Epithelial cell of prostate (primary cell): ENCODE measurements at regions not wholly inside any gene's neighbourhood (a gene's known extent, or its start where the extent isn't known, plus 50 kb on each side); places are given as distances from the start of the nearest gene placed in this dataset.
"Not testable (repeated sequence)": the region's sequence is repeated elsewhere in the genome, so short reads cannot be mapped to it uniquely, and the experiment has no call there.

Experiments
- DNase-seq: peaks from one replicate; pipeline ENCODE4 v3.0.0-alpha.2; 2011; ENCODE audit warnings: low read depth, low spot score
- H3K27ac ChIP-seq: fragments of 450-650 bp; 2 replicates; pipeline ENCODE4 v1.5.1; 2017; ENCODE audit warnings: mild to moderate bottlenecking

DNA sequence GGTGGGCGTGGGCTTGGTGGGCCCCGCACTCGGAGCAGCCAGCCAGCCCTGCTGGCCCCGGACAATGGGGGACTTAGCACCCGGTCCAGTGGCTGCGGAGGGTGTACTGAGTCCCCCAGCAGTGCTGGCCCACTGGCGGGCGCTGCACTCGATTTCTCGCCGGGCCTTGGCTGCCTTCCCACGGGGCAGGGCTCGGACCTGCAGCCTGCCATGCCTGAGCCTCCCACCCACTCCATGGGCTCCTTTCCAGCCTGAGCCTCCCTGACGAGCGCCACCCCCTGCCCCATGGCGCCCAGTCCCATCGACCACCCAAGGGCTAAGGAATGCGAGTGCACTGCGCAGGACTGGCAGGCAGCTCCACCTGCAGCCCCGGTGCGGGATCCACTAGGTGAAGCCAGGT lies 2147.6 kb downstream of the LRRC4C start:
- DNase-seq, result not testable (repeated sequence)

DNA sequence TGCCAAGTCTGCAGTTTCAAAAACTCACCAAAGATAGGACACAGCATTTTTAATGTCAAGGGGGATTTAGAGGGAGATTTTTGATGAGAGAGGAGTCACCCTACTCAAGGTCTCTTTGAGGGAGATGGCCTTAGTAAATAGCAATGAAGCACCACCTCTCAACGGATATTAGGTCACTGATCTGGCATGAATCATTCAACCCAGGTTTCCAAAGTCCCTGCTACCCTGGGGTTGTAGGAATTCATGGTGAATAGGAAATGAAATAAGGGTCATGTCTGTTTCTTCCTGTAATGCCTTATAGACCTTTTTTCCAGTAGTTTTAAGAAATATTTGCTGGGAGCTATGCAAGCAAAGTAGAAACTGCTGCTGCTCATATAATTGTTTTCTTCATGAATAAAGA lies 2154.9 kb downstream of the LRRC4C start:
- no peak for DNase-seq
- no peak overlapping the region for H3K27ac ChIP-seq

More for the DNA sequence above, 2147.6 kb downstream of the LRRC4C start:
- H3K27ac ChIP-seq, result not testable (repeated sequence)

DNA sequence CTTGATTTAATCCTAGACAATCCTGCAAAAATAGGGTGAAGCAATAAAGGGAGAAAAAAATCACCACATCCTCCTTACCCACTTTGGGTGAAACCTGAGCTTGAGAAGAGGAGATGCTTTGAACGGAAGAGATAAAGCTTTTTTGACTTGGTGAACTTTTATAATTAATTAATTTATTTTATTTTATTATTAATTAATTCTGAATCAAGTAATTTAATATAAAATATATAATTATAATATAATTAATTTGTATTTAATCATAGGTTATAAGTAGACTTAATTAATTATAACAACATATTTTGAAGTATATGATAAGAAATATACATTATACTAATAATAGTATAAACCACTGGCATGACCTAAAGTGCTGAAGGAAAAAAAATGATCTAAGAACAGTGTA lies 2164.8 kb downstream of the LRRC4C start:
- no peak for DNase-seq
- H3K27ac ChIP-seq, result no peak overlapping the region

DNA sequence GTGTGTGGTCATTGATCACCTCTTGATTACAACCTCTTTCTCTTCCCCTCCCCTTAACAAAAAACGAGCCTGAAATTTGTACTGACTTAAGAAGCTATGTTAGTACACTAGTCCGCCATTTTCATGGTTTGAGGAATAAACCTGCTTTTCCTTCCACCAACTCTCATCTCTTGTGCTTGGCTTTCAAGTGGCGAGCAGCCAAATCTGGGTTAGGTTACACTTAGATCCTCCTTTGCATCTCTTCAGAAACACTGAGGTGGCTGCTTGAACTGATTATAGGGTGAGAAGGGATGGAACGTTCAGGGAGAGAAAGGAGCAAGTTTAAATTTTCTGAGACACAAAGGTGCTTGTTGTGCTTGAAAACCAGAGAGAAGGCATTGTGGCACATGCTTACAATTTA lies 2171.4 kb downstream of the LRRC4C start:
- DNase-seq, result no peak
- no peak overlapping the region for H3K27ac ChIP-seq

DNA sequence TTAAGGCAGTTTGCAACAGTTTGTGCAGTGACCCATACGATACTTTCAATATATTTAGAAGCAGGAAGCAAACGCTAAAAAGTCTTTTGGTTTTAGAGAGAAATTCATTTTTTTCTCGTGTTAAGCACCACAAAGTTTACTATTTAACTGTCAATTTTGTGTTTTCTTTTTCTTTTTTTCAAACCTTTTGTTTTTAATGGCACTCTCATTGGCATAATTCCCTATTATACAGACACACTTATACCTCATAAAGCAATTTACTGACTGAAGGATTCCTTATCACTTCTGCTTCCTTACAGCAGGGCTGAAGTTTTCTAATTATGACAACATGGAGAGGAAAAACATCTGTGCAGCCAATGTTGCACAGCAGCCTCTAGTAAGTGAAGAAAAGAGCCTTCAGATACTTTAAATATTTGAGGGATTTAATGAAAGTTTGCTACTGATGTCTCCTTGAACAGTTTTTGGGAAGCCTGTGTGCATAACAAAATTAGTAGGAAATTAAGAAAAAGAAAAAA lies 2191.2 kb downstream of the LRRC4C start:
- DNase-seq, result no peak

DNA sequence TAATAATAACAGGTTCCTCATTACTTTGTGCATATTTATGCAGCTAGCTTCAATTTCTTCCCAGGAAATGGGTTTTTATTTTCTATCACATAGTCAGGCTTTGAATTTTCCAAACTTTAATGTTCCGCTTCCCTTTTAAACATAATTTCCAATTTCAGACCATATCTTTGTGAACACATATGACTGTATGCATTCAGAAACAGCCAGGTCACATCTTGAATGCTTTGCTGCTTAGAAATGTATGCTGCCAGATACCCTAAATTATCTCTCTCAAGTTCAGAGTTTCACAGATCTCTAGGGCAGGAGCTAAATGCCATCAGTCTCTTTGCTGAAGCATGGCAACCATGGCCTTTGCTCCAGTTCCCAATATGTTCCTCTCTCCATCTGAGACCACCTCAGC lies 2203.8 kb downstream of the LRRC4C start:
- no peak for DNase-seq
- no peak overlapping the region for H3K27ac ChIP-seq

More for the DNA sequence above, 2191.2 kb downstream of the LRRC4C start:
- H3K27ac ChIP-seq, result no peak overlapping the region

DNA sequence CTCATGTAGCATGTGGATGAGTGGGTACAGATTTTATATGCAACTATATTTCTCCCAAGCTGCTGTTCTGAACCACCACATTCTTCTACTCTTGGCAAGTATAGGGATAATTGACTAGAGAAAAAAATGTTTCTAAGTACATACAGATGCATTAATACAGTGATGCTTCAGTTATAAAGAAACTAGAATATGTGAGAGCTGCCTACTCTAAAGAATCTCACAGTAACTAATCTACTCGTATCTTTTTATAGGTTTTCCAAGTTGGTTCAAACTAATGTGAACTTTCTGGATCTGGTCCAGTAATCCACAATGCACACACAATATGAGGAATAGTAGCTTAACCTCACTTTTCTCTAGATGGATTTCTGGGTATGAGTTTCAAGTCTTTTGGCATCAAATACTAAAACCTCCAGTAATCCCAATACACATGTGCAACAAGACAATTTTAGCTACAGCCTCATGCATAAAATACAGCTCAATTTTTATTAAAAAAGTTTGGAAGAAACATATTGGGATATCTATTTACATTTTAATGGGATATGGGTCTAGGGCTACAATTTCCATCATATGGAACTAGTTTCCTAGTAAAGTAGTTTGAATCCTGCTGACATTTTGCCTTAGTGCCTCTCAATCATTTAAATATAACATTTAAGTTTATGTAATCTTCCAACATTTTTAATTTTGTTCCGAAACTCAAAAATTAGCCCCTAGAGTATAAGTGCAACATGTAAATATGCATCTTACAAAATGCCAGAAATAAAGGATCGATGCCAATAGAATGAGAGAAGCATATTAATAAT lies 2209.7 kb downstream of the LRRC4C start:
- DNase-seq, result no peak
- H3K27ac ChIP-seq, result no peak overlapping the region

DNA sequence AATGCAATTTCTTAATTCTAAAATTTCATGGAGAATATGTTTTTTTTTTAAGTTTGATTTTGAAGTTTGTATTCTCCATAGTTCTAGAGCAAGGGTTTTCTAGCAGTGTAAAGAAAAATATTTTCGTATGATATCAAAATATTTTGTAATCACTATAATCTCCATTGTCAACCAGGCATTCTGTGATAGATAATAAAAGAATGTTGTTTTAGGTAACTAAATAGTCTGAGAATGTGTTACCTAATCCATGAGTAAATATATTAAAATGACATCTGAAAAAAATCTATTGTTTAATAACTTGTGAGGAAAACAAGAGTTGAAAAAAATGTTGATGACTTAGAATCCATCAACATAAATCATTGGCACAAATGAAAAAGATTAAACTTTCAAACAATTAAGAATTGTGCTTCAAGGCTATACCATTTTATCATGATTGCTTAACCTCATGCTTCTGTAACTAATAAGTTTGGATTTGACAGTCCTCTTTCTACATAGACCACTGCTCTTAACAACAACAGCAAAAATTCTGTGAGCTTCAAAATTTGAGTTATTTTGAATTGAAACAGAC lies 2211.8 kb downstream of the LRRC4C start:
- no peak overlapping the region for H3K27ac ChIP-seq
- DNase-seq, result no peak

DNA sequence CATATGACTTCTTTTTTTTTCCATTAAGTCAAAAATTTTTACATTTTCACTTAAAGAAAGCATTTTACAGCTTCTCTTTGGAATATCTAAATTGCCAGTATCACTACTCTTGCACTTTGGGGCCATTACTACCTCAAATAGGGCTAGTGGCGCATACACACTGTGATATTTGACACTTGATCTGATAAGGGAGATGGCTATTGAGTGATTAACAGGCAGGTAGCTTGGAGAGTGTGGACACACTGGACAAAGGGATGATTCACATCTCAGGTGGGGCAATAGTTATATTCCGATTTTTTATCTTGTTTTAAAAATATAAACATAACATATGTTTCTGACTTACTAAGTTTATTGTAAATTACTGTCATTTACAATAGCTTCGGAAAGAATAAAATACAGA lies 2219.9 kb downstream of the LRRC4C start:
- DNase-seq, result no peak
- H3K27ac ChIP-seq, result no peak overlapping the region

DNA sequence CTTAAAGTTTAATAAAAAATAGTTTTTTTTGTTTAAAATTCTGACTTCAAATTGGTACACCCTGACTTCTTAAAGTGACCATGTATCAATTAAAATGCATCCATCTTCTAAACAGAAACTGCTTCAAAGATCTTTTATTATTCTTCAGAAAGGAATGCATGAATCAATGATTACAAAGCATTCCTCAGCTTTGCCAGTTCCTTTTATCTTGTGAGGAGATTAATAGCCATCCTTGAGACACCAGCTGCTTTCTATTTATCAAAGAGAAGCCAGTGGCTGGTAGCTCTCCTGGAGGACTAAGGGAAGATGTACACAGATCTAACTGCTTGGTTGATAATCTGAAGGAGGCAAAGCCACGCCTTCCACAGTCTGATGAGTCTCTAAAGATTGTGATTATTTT lies 2222.5 kb downstream of the LRRC4C start:
- no peak for DNase-seq
- no peak overlapping the region for H3K27ac ChIP-seq

DNA sequence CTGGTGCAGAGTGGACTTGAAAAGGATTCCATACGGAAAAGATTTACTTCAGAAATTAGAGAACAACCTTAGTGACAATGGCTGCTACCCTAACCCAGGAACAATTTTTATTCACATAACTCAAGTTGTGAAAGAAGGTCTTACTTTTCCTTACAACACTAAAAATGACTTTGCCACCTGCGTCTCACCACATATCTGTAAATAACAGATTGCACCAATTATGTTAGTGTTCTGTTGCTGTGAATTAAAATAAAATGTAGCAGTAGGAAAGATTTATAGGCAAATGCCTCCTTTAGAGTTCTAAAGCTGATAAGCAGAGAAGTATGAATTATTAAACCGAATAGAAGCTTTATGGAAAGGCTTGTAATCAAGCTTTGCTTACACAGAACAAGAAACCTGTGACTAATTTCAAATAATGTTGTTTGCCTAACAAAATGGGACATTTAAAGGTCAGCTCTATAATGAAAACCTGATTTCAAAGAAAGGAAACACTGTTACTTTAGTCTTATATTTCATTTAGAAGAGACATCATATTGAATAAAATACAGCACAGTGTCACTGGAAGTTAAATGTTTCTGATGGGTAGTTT lies 2237.8 kb downstream of the LRRC4C start:
- no peak overlapping the region for H3K27ac ChIP-seq
- DNase-seq, result no peak

DNA sequence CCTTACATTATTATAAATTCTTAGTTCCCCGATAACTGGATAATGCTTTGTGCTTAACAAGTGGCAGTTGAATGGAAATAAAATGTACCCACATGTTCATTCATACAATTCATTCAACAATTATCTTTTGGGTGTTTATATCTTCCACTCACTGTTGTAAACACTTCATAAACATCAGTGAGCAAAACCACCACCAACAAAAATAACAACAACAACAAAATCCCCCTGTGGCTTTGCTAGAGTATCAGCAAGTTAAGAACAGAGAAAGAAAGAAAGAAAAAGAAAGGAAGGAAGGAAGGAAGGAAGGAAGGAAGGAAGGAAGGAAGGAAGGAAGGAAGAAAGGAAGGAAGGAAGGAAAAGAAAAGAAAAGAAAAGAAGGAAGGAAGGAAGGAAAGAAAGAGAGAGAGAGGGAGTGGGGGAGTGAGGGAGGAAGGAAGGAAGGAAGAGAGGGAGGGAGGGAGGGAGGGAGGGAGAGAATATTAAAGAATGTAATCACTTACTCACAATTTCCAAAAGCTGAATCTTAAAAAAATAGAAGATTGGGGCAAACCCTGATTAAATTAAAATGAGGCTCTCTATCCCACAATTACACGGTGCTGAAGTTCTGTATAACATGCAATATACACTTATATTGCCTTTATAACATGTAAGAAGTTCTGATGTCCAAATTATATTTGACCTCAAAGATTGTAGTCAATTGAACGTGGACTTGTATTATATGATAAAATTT lies 2238.8 kb downstream of the LRRC4C start:
- no peak for DNase-seq
- H3K27ac ChIP-seq, result no peak overlapping the region

DNA sequence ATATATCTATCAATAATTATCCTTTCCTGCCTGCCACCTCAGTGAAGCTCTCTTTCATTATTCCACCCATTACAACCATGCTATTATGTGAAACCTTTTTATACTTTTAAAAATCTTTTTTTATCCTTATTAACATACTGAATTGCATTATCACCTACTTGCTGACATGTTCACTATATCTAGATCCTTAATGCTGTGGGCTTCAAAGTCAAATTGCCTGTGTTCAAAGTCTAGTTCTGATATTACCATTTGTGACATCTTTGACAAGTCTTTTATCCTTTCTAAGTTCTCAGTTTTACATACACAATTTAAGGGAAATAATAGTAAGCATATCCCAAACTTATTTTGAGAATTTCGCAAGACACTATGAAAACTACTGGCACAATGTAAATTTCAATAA lies 2239.4 kb downstream of the LRRC4C start:
- no peak for DNase-seq
- no peak overlapping the region for H3K27ac ChIP-seq

DNA sequence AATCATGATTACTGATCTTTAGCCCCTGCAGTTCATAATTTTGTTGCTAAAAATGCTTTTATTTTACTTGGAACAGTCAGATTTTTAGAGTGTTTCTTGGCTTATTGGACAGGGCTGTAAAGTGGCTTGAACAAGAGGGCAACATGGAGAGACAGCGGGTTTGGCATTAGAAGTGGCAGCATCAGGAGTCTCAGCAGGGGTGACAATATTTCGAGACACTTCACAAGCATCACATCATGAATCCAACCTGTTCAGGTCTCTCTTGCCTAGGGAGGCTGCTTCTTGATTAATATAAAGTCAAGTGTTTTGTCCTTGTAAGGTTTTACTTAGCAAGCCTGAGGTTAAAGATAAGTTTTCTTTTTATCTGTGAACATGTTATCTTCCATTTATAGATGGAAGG lies 2249.5 kb downstream of the LRRC4C start:
- no peak overlapping the region for H3K27ac ChIP-seq
- DNase-seq, result no peak

DNA sequence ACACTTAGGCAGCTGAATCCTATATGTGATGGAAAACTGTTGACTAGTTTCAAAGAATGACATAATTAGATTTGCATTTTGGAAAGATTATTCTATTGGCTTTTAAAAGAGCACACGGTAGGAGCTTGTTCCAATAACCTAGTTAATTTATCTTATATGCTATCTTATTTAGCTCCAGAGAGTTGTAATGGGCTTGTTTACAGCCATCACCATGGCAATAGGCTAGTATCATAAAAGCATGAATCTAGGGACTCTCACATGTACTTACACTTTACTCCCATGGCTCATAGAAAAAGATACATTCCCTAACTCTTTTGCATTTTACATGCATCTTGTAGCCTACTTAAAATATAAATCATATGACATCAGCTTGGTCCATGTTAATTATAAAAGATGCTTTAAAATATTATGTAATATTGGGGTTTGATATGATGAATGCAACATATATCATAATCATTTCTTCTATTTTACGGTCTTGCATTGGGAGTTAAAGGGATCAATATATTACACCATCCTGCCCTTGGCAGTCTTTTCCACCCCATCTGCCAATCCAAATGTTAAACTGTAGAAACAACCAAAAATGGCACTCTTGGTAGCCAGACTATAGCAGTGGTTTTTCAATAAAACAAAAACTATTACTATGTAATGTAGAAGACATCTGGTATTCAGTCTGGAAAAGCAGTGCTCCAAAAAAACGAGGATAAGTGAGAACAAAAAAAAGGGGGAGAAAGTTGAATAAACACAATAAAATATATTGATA lies 2254.0 kb downstream of the LRRC4C start:
- no peak overlapping the region for H3K27ac ChIP-seq
- no peak for DNase-seq

DNA sequence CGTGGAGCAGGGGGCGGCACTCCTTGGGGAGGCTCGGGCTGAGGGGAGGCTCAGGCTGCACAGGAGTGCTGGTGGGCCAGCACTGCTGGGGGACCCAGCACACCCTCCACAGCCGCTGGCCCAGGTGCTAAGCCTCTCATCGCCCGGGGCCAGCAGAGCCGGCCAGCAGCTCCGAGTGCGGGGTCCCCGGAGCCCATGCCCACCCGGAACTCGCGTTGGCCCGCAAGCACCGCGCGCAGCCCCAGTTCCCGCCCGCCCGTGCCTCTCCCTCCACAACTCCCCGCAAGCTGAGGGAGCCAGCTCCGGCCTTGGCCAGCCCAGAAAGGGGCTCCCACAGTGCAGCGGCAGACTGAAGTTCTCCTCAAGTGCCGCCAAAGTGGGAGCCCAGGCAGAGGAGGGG lies 2266.8 kb downstream of the LRRC4C start:
- DNase-seq, result no peak
- H3K27ac ChIP-seq, result no peak overlapping the region

DNA sequence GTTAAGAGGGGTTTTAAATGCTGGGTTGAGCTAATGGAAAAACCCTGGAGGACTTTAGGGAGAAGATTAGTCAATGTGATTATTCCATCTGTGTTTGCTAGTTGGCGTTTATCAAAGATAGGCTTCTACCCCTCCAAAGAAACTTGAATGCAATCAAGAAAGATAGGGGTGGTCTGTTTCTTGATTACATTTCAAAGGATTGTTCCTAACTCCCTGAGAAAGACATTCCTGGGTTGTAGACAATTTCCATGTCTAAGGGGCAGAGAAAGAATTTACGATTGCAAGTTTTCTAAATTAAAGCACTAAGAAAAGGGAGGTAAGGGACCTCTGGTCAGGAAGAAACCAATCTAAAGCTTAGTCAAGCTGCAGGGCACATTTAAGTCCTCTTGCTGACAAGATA lies 2268.7 kb downstream of the LRRC4C start:
- no peak overlapping the region for H3K27ac ChIP-seq
- no peak for DNase-seq

DNA sequence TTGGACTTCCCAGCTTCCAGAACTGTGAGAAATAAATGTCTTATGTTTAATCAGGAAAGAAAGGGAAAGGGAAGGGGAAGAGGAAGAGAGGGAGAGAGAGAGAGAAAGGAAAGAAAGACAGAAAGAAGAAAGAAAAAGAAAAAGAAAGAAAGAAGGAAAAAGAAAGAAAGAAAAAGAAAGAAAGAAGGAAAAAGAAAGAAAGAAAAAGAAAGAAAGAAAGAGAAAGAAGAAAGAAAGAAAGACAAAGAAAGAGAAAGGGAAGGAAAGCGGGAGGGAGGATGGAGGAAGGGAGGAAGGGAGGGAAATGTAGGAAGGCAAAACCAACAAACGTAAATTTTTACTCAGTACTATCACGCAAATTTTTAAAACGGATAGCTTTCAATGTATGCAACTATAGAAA lies 2281.8 kb downstream of the LRRC4C start:
- DNase-seq, result no peak
- no peak overlapping the region for H3K27ac ChIP-seq

DNA sequence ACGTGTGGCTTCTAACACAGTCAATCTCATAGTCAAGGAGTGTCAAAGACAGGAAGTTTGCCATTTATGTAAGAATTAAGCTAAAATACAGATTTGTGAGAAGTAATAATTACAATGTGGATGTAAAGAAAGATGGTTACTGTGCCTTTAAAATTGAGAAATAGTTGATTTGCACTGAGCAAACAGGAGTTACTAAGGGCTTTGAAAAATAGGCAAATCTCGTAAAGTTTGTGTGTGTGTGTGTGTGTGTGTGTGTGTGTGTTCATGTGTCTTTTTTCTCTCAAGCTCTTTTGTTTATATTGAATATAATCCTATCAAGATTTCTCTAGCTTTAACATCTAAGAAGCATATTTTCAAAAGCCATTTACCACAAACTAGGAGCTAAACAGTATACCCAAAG lies 2284.5 kb downstream of the LRRC4C start:
- DNase-seq, result no peak
- no peak overlapping the region for H3K27ac ChIP-seq

DNA sequence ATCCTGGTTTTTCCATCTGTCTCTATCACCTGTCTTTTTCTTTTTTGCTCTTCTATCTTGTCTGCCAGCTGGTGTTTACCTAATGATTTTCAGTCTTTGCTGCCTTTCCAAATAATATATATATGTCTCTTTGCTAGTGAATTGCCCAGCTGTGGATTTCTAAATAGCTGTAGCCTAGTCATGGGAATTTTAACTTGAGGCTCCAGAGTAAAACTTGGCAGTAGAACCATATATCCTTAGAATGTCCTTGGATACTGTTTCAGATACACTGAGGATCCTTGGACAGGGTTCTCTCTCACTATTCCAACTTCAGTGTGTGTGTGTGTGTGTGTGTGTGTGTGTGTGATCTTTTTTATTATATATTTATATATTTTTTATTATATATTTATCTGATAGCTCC lies 2285.3 kb downstream of the LRRC4C start:
- DNase-seq, result no peak
- no peak overlapping the region for H3K27ac ChIP-seq
